NCI-H2196 treated with DMSO at 0.1 percent for 48 hours (cell line): ENCODE measurements at regions not wholly inside any gene's neighbourhood (a gene's known extent, or its start where the extent isn't known, plus 50 kb on each side); places are given as distances from the start of the nearest gene placed in this dataset.
"Not testable (repeated sequence)": the region's sequence is repeated elsewhere in the genome, so short reads cannot be mapped to it uniquely, and the experiment has no call there.

Experiments
- DNase-seq: peaks from one replicate; lab custom pipeline; 2025; ENCODE audit not compliant: unreplicated experiment; lab: John Stamatoyannopoulos, UW

GRCh38 chr1:4133297-4133938, 233.3 kb upstream of the C1orf174 start:
- no peak for DNase-seq

DNA sequence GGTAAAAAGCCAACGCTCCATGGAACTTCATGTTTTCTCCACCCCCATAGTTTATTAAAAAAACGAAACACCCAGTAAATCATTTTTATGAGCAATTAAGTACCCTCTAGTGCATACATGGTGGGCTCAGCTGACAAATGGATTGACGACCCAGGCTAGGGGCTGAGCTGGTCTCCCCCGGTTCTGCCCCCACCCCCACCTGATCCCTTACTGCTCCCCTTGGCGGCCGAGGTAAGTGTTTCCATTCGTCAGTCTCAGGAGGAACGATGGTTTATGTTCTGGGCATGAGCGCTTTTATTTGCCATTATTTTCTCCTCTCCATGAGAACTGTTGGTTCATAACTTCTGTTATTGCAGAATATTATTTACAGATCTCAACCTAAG, 233.9 kb upstream of the C1orf174 start:
- DNase-seq, result no peak

GRCh38 chr1:4135853-4136252, 235.8 kb upstream of the C1orf174 start:
- DNase-seq, result not testable (repeated sequence)

DNA sequence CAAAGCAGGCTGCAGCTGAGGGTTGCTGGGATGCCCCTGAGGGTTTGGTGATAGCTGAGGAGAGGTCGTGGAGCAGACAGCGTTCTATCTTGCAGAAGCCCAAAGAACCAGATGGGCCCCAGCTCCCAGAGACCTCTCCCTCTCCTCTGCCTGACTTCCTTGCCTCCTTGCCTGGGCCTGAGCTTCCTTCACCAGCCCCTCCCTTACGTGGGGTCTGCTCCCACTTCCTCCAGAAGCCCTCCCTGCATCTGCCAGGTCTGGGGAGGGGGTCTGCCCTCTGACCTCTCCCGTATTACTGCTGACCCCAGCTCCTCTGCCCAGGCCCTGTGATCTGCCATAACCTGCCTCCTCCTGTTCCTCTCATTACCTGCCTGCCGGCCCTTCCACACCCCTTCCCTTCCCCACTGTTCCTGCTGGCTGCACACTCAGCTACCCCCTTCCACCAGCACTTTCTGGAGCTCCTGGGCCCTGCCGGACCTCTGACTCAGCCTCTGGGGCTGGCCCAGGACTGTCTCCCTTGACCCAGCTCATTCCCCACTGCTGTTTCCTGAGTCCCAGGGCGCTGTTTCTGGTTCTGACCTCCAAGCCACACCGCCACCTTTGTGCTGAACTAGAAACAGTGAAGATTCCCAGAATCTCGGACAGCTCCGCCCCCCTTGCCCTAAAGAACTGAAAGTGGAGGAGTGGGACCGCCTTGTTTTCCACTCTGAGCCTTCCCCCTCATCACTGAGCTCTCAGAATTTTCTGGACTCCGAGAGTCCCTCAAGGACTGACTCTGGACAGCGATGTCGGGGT, 237.7 kb upstream of the C1orf174 start:
- no peak for DNase-seq

DNA sequence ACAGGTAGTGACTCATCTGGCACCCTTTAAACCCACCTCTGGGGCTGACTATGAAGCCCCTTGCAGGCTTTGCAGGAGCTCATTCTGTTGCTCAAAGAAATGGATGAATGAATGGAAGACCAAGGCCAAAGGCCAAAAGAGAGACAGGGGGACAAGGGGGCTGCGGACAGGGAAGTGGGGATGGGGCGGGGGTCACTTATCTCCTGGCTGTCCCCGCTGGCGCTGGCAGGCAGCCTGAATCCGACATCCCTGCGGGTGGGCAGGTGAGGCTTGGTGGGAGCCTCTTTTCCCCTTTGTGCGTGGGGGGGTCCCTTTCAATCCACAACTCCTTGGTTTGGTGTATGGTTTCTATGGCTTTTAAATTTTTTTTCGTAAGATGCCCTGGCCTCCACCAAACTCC, 239.6 kb upstream of the C1orf174 start:
- no peak for DNase-seq

DNA sequence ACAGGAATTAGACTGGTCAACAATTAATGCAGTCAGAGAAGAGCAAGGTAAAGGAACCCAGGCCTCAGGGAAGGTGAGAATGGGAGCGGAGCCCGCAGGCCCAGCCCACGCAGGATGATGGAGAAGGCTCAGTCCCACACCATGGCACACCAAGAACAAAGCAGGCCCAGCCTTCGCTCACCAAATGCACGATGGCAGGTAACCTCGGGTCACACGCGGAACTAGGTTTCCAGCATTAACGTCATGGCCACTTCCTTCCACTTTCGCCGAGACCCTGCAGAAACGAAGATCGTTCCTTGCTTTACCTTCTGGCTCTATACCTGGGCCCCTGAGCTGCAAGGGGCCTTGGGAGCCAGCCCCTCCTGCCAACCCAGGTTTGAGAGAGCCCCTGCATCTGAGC, 240.2 kb upstream of the C1orf174 start:
- DNase-seq, result no peak

GRCh38 chr1:4140821-4141220, 240.7 kb upstream of the C1orf174 start:
- no peak for DNase-seq

GRCh38 chr1:4144349-4144971, 244.4 kb upstream of the C1orf174 start:
- no peak for DNase-seq

DNA sequence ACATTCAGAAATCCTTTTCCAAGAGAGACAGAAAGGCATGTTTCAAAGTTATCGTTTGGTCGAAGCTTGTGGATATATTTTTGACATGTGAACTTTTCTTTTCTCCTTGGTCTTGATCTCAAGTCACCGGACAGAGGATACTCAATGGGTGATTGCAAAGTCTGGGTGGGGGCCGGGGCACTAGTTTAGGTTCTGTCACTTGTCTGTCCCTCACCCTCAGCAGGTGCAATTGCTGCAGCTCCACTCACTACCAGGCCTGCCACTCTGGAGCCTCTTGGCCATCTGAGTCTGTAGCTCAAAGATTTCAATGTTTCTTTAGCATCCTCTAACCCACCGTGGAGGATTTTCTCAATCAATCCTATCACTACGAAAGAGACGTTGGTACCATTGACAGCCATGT, 246.0 kb upstream of the C1orf174 start:
- no peak for DNase-seq

GRCh38 chr1:4146614-4147013, 246.5 kb upstream of the C1orf174 start:
- no peak for DNase-seq

DNA sequence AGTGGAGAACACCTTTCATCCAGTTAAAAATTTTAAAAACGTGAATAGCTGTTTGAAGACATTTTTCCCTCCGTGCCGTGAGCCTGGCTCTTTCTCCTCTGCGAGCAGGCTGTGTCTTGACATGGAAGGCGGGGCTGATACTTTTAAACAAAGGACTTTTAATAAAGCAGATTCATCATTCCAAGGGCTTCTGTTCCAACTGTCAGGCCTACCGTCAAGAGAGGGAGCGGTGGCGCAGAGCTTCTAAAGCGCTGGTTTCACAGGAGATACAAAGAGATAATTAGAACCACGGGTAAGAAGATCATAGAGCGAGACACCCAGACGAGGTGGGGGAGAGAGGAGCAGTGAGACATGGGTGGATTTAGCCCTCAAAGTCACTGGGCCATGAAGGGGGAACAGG, 247.4 kb upstream of the C1orf174 start:
- no peak for DNase-seq

DNA sequence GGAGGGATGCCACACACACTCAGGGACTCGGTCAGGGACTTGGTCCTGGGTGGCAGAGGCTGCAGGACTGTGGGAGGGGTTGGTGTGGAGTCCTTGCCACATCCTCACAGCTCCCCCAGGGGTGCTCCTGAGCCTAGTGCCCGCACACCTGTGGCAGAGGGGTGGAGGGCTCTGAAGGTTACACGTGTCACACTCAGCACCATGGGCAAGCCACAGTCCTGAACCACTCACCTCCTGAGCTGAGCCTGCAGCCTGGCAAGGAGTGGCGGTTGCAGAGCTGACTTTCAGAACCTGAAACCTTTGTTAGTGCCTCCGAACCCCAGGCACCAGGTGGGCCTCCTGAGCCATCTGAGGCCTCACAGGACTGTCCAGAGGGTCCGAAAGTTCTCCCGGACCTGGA, 249.2 kb upstream of the C1orf174 start:
- DNase-seq, result no peak

- DNase-seq, result no peak
Observed at GRCh38 chr1:4149831-4150230, 249.8 kb upstream of the C1orf174 start.

- no peak for DNase-seq
Observed at GRCh38 chr1:4150262-4150661, 250.2 kb upstream of the C1orf174 start.

GRCh38 chr1:4152266-4152665, 252.2 kb upstream of the C1orf174 start:
- no peak for DNase-seq

GRCh38 chr1:4153571-4153970, 253.5 kb upstream of the C1orf174 start:
- no peak for DNase-seq

- no peak for DNase-seq
Observed at GRCh38 chr1:4156241-4156973, 256.3 kb upstream of the C1orf174 start.

GRCh38 chr1:4160181-4160580, 260.1 kb upstream of the C1orf174 start:
- no peak for DNase-seq

DNA sequence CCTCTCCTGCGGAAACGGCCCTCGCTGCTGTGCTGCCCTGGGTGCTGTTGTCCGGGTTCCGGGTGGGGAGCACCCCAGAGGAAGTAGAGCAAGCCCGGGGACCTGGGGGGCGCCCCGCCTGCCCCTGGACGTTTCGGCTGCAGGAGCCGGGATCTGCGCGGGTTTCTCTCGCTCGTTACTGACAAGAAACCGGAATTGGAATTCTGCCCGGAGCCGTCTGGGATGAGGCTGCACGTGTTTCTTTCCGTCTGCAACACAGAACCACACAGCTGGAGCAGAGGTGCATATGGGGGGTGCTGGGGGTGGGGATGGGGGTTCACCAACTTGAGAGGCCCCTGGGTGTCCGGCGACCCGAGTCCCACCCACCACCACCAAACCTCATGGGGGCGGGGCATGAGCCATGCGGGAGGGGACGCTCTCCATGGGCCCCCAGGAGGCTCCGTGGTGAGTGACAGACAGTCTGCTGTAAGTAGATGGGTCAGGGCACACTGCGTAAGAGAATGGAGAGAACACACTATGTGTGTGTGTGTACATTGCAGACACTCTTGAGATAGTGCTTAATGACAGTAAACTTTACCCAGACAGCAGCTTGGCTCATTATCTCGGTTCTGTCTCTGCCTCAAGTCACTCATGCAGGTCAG, 261.4 kb upstream of the C1orf174 start:
- DNase-seq, result no peak

DNA sequence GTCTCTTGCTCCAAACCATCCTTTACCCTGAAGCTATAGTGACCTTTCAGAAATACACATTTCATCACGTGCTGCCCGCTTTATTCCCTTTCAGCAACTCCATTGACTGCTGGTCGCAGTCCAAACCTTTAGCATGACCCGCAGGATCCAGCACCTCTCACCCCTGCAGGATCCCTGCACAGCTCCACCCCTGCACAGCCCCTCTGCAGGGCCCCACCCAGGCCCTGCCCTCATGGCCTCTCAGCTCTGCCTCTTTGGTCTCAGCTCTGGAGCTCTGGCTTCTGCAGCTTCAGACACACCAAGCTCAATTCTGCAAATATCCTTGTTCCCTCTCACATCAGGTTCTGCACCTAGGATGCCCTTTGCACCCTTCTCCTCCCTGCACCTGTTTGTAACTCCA, 264.9 kb upstream of the C1orf174 start:
- no peak for DNase-seq

- DNase-seq, result no peak
Observed at GRCh38 chr1:4165686-4166300, 265.7 kb upstream of the C1orf174 start.
